ENCODE measurements at regions not wholly inside any gene's neighbourhood (a gene's known extent, or its start where the extent isn't known, plus 50 kb on each side); places are given as distances from the start of the nearest gene placed in this dataset.

GRCh38 chr3:88410259-88410658 lies 260.5 kb downstream of the C3orf38 start:
- ATAC-seq (no peak), DNase-seq (no peak)
- no peak overlapping the region for H3K27ac ChIP-seq (ENCODE audit: low read length)
- no peaks in the 10 kb centered on the region for H3K4me1 ChIP-seq (ENCODE audit: control insufficient read depth, insufficient read depth, low read length)
- WGBS, result 57% methylated on average over 3 of the region's 3 CpGs
- no peaks in the 10 kb centered on the region for H3K9me3 ChIP-seq (ENCODE audit: control insufficient read depth, low read length)
- no peaks in the 10 kb centered on the region for H3K27me3 ChIP-seq (ENCODE audit: control insufficient read depth, insufficient read depth)
- H3K4me3 ChIP-seq (ENCODE audit: low read length), result no peak overlapping the region
- intact Hi-C loops (cut with DNase I), result no loop called here

- intact Hi-C loops (cut with DNase I), result no loop called here
- DNase-seq (no peak), ATAC-seq (no peak)
- H3K27ac ChIP-seq (ENCODE audit: low read length), result no peak overlapping the region
- H3K4me1 ChIP-seq (ENCODE audit: control insufficient read depth, insufficient read depth, low read length), result no peaks in the 10 kb centered on the region
- H3K9me3 ChIP-seq (ENCODE audit: control insufficient read depth, low read length), result no peaks in the 10 kb centered on the region
- H3K27me3 ChIP-seq (ENCODE audit: control insufficient read depth, insufficient read depth), result no peaks in the 10 kb centered on the region
- 80% methylated on average over 1 of the region's 1 CpG for WGBS
- H3K4me3 ChIP-seq (ENCODE audit: low read length), result no peak overlapping the region
Measured at GRCh38 chr3:88412346-88412745, 262.6 kb downstream of the C3orf38 start.

- Histone ChIP-seq H3K27me3 (ENCODE audit: control insufficient read depth, insufficient read depth) (no peaks in the 10 kb centered on the region), H3K27ac (ENCODE audit: low read length) (no peak overlapping the region), H3K9me3 (ENCODE audit: control insufficient read depth, low read length) (no peaks in the 10 kb centered on the region), H3K4me3 (ENCODE audit: low read length) (no peak overlapping the region), H3K4me1 (ENCODE audit: control insufficient read depth, insufficient read depth, low read length) (no peaks in the 10 kb centered on the region)
- intact Hi-C loops (cut with DNase I), result no loop called here
- no peak for DNase-seq
- ATAC-seq, result no peak
- 84% methylated on average over 2 of the region's 2 CpGs for WGBS
Measured at GRCh38 chr3:88416436-88416835, 266.7 kb downstream of the C3orf38 start.

GRCh38 chr3:88418219-88418618 lies 268.5 kb downstream of the C3orf38 start:
- Histone ChIP-seq H3K9me3 (ENCODE audit: control insufficient read depth, low read length) (no peaks in the 10 kb centered on the region), H3K4me1 (ENCODE audit: control insufficient read depth, insufficient read depth, low read length) (no peaks in the 10 kb centered on the region), H3K27ac (ENCODE audit: low read length) (no peak overlapping the region), H3K4me3 (ENCODE audit: low read length) (no peak overlapping the region), H3K27me3 (ENCODE audit: control insufficient read depth, insufficient read depth) (no peaks in the 10 kb centered on the region)
- ATAC-seq (no peak), DNase-seq (no peak)
- intact Hi-C loops (cut with DNase I), result no loop called here
- 91% methylated on average over 6 of the region's 6 CpGs for WGBS

- 16% methylated on average over 2 of the region's 2 CpGs for WGBS
- Histone ChIP-seq H3K4me1 (ENCODE audit: control insufficient read depth, insufficient read depth, low read length) (no peaks in the 10 kb centered on the region), H3K9me3 (ENCODE audit: control insufficient read depth, low read length) (no peaks in the 10 kb centered on the region), H3K27me3 (ENCODE audit: control insufficient read depth, insufficient read depth) (no peaks in the 10 kb centered on the region), H3K4me3 (ENCODE audit: low read length) (no peak overlapping the region), H3K27ac (ENCODE audit: low read length) (no peak overlapping the region)
- ATAC-seq (no peak), DNase-seq (no peak)
- intact Hi-C loops (cut with DNase I), result no loop called here
Measured at GRCh38 chr3:88433568-88433967, 283.8 kb downstream of the C3orf38 start.

GRCh38 chr3:88434001-88434400 lies 284.2 kb downstream of the C3orf38 start:
- no peak for ATAC-seq

GRCh38 chr3:88440701-88441100 lies 290.9 kb downstream of the C3orf38 start:
- no peaks in the 10 kb centered on the region for H3K4me1 ChIP-seq (ENCODE audit: control insufficient read depth, insufficient read depth, low read length)
- DNase-seq, result no peak
- ATAC-seq, result no peak
- no peak overlapping the region for H3K4me3 ChIP-seq (ENCODE audit: low read length)
- intact Hi-C loops (cut with DNase I), result no loop called here
- H3K9me3 ChIP-seq (ENCODE audit: control insufficient read depth, low read length), result no peaks in the 10 kb centered on the region
- no peaks in the 10 kb centered on the region for H3K27me3 ChIP-seq (ENCODE audit: control insufficient read depth, insufficient read depth)
- H3K27ac ChIP-seq (ENCODE audit: low read length), result no peak overlapping the region
- WGBS, result 46% methylated on average over 1 of the region's 1 CpG

More at GRCh38 chr3:88434001-88434400, 284.2 kb downstream of the C3orf38 start:
- intact Hi-C loops (cut with DNase I), result no loop called here
- Histone ChIP-seq H3K4me1 (ENCODE audit: control insufficient read depth, insufficient read depth, low read length) (no peaks in the 10 kb centered on the region), H3K27ac (ENCODE audit: low read length) (no peak overlapping the region), H3K9me3 (ENCODE audit: control insufficient read depth, low read length) (no peaks in the 10 kb centered on the region), H3K4me3 (ENCODE audit: low read length) (no peak overlapping the region), H3K27me3 (ENCODE audit: control insufficient read depth, insufficient read depth) (no peaks in the 10 kb centered on the region)
- 63% methylated on average over 2 of the region's 2 CpGs for WGBS
- DNase-seq, result no peak

GRCh38 chr3:88443066-88443465 lies 293.3 kb downstream of the C3orf38 start:
- no peaks in the 10 kb centered on the region for H3K4me1 ChIP-seq (ENCODE audit: control insufficient read depth, insufficient read depth, low read length)
- H3K27ac ChIP-seq (ENCODE audit: low read length), result no peak overlapping the region
- no peaks in the 10 kb centered on the region for H3K27me3 ChIP-seq (ENCODE audit: control insufficient read depth, insufficient read depth)
- 21% methylated on average over 1 of the region's 1 CpG for WGBS
- H3K9me3 ChIP-seq (ENCODE audit: control insufficient read depth, low read length), result no peaks in the 10 kb centered on the region
- no peak overlapping the region for H3K4me3 ChIP-seq (ENCODE audit: low read length)
- no peak for ATAC-seq
- DNase-seq, result no peak
- intact Hi-C loops (cut with DNase I), result no loop called here

GRCh38 chr3:88444251-88444650 lies 294.5 kb downstream of the C3orf38 start:
- no peaks in the 10 kb centered on the region for H3K9me3 ChIP-seq (ENCODE audit: control insufficient read depth, low read length)
- intact Hi-C loops (cut with DNase I), result no loop called here
- no peak overlapping the region for H3K27ac ChIP-seq (ENCODE audit: low read length)
- H3K4me1 ChIP-seq (ENCODE audit: control insufficient read depth, insufficient read depth, low read length), result no peaks in the 10 kb centered on the region
- no peaks in the 10 kb centered on the region for H3K27me3 ChIP-seq (ENCODE audit: control insufficient read depth, insufficient read depth)
- no peak overlapping the region for H3K4me3 ChIP-seq (ENCODE audit: low read length)
- 61% methylated on average over 1 of the region's 1 CpG for WGBS
- no peak for ATAC-seq
- DNase-seq, result no peak

- DNase-seq (no peak), ATAC-seq (no peak)
- Histone ChIP-seq H3K4me3 (ENCODE audit: low read length) (no peak overlapping the region), H3K27me3 (ENCODE audit: control insufficient read depth, insufficient read depth) (no peaks in the 10 kb centered on the region), H3K27ac (ENCODE audit: low read length) (no peak overlapping the region), H3K4me1 (ENCODE audit: control insufficient read depth, insufficient read depth, low read length) (no peaks in the 10 kb centered on the region), H3K9me3 (ENCODE audit: control insufficient read depth, low read length) (no peaks in the 10 kb centered on the region)
- WGBS, result 91% methylated on average over 4 of the region's 4 CpGs
- intact Hi-C loops (cut with DNase I), result no loop called here
Measured at GRCh38 chr3:88452228-88452627, 302.5 kb downstream of the C3orf38 start.

GRCh38 chr3:88460369-88460768 lies 310.6 kb downstream of the C3orf38 start:
- Histone ChIP-seq H3K4me3 (ENCODE audit: low read length) (no peak overlapping the region), H3K27ac (ENCODE audit: low read length) (no peak overlapping the region), H3K27me3 (ENCODE audit: control insufficient read depth, insufficient read depth) (no peaks in the 10 kb centered on the region), H3K4me1 (ENCODE audit: control insufficient read depth, insufficient read depth, low read length) (no peaks in the 10 kb centered on the region), H3K9me3 (ENCODE audit: control insufficient read depth, low read length) (no peaks in the 10 kb centered on the region)
- intact Hi-C loops (cut with DNase I), result no loop called here
- 65% methylated on average over 3 of the region's 3 CpGs for WGBS
- no peak for DNase-seq
- ATAC-seq, result no peak

GRCh38 chr3:88462230-88462629 lies 312.5 kb downstream of the C3orf38 start:
- H3K27ac ChIP-seq (ENCODE audit: low read length), result no peak overlapping the region
- ATAC-seq (no peak), DNase-seq (no peak)
- H3K4me3 ChIP-seq (ENCODE audit: low read length), result no peak overlapping the region
- no peaks in the 10 kb centered on the region for H3K9me3 ChIP-seq (ENCODE audit: control insufficient read depth, low read length)
- H3K27me3 ChIP-seq (ENCODE audit: control insufficient read depth, insufficient read depth), result no peaks in the 10 kb centered on the region
- intact Hi-C loops (cut with DNase I), result no loop called here
- H3K4me1 ChIP-seq (ENCODE audit: control insufficient read depth, insufficient read depth, low read length), result no peaks in the 10 kb centered on the region
